ENCODE measurements at regions not wholly inside any gene's neighbourhood (a gene's known extent, or its start where the extent isn't known, plus 50 kb on each side); places are given as distances from the start of the nearest gene placed in this dataset.
A peak's percentile ranks its signal among the peaks of the same experiment; 100 is the strongest.
"Not testable (repeated sequence)": the region's sequence is repeated elsewhere in the genome, so short reads cannot be mapped to it uniquely, and the experiment has no call there.

GRCh38 chr6:156197513-156197912 lies 579.7 kb upstream of the ARID1B start:
- DNase-seq (ENCODE audit: low read depth in 2 of 2) = no peak

- no peak for DNase-seq (ENCODE audit: low read depth in 2 of 2)
Observed at GRCh38 chr6:156194981-156195380, 582.2 kb upstream of the ARID1B start.

- no peak for DNase-seq (ENCODE audit: low read depth in 2 of 2)
Observed at GRCh38 chr6:156193381-156193780, 583.8 kb upstream of the ARID1B start.

GRCh38 chr6:156191895-156192294 lies 585.3 kb upstream of the ARID1B start:
- DNase-seq (ENCODE audit: low read depth in 2 of 2) = no peak

GRCh38 chr6:156191390-156191789 lies 585.8 kb upstream of the ARID1B start:
- DNase-seq (ENCODE audit: low read depth in 2 of 2) = not testable (repeated sequence)

GRCh38 chr6:156190270-156190669 lies 586.9 kb upstream of the ARID1B start:
- DNase-seq (ENCODE audit: low read depth in 2 of 2) = no peak

- DNase-seq (ENCODE audit: low read depth in 2 of 2) = no peak
Observed at GRCh38 chr6:156189714-156190113, 587.5 kb upstream of the ARID1B start.

- DNase-seq (ENCODE audit: low read depth in 2 of 2) = no peak
Observed at GRCh38 chr6:156189195-156189594, 588.0 kb upstream of the ARID1B start.

- no peak for DNase-seq (ENCODE audit: low read depth in 2 of 2)
Observed at GRCh38 chr6:156185113-156185512, 592.1 kb upstream of the ARID1B start.

GRCh38 chr6:156183678-156184077 lies 593.5 kb upstream of the ARID1B start:
- peak in 1 of 2 donors; percentile 60 for DNase-seq (ENCODE audit: low read depth in 2 of 2)

GRCh38 chr6:156182356-156182755 lies 594.8 kb upstream of the ARID1B start:
- peak; percentile 32 to 69 for DNase-seq (ENCODE audit: low read depth in 2 of 2)

- DNase-seq (ENCODE audit: low read depth in 2 of 2) = no peak
Observed at GRCh38 chr6:156181506-156181905, 595.7 kb upstream of the ARID1B start.

GRCh38 chr6:156175971-156176421 lies 601.2 kb upstream of the ARID1B start:
- peak; percentile 42 to 74 for DNase-seq (ENCODE audit: low read depth in 2 of 2)

- no peak for DNase-seq (ENCODE audit: low read depth in 2 of 2)
Observed at GRCh38 chr6:156175433-156175832, 601.7 kb upstream of the ARID1B start.

- DNase-seq (ENCODE audit: low read depth in 2 of 2) = no peak
Observed at GRCh38 chr6:156174031-156174890, 602.9 kb upstream of the ARID1B start.

GRCh38 chr6:156169371-156169770 lies 607.8 kb upstream of the ARID1B start:
- peak in 1 of 2 donors; percentile 58 for DNase-seq (ENCODE audit: low read depth in 2 of 2)

GRCh38 chr6:156167625-156168071 lies 609.5 kb upstream of the ARID1B start:
- peak; percentile 95 for DNase-seq (ENCODE audit: low read depth in 2 of 2)

GRCh38 chr6:156167016-156167624 lies 610.1 kb upstream of the ARID1B start:
- DNase-seq (ENCODE audit: low read depth in 2 of 2) = peak in 1 of 2 donors; percentile 14

GRCh38 chr6:156166093-156166492 lies 611.1 kb upstream of the ARID1B start:
- peak in 1 of 2 donors; percentile 34 for DNase-seq (ENCODE audit: low read depth in 2 of 2)

- DNase-seq (ENCODE audit: low read depth in 2 of 2) = peak in 1 of 2 donors; percentile 66
Observed at GRCh38 chr6:156164701-156165452, 612.3 kb upstream of the ARID1B start.

GRCh38 chr6:156163311-156163710 lies 613.9 kb upstream of the ARID1B start:
- peak; percentile 9 to 27 for DNase-seq (ENCODE audit: low read depth in 2 of 2)

- DNase-seq (ENCODE audit: low read depth in 2 of 2) = no peak
Observed at GRCh38 chr6:156161471-156161870, 615.7 kb upstream of the ARID1B start.

Data from lung microvascular endothelial cell (primary cell).